Endodermal cell (in vitro differentiated cells): ENCODE measurements at regions not wholly inside any gene's neighbourhood (a gene's known extent, or its start where the extent isn't known, plus 50 kb on each side); places are given as distances from the start of the nearest gene placed in this dataset.

Source experiments
- DNase-seq: peaks from one replicate; pipeline ENCODE4 v3.0.0-alpha.2; 2017
- H3K27ac ChIP-seq: 2 replicates; pipeline ENCODE4 v1.5.1; 2013; ENCODE audit warnings: mild to moderate bottlenecking, low read depth, low read length, moderate library complexity
- H3K27me3 ChIP-seq: 2 replicates; pipeline ENCODE4 v1.6.1; 2013; ENCODE audit warnings: mild to moderate bottlenecking, low read length, moderate library complexity; ENCODE audit not compliant: insufficient read depth, control insufficient read depth, poor library complexity, severe bottlenecking
- H3K36me3 ChIP-seq: 2 replicates; pipeline ENCODE4 v1.7.0; 2013; ENCODE audit warnings: mild to moderate bottlenecking, low read length, moderate library complexity; ENCODE audit not compliant: control insufficient read depth, insufficient read depth
- H3K4me1 ChIP-seq: one replicate; pipeline ENCODE4 v1.7.0; 2013; ENCODE audit warnings: low read length; ENCODE audit not compliant: control insufficient read depth, insufficient read depth
- H3K4me3 ChIP-seq: 2 replicates; pipeline ENCODE4 v1.5.1; 2013; ENCODE audit warnings: mild to moderate bottlenecking, low read length, moderate library complexity
- H3K9ac ChIP-seq: 2 replicates; pipeline ENCODE4 v1.6.1; 2013; ENCODE audit warnings: mild to moderate bottlenecking, low read length, moderate library complexity; ENCODE audit not compliant: poor library complexity, severe bottlenecking; ENCODE audit errors: extremely low read depth
- H3K9me3 ChIP-seq: 2 replicates; pipeline ENCODE4 v1.6.1; 2013; ENCODE audit warnings: mild to moderate bottlenecking, low read length, moderate library complexity; ENCODE audit not compliant: control insufficient read depth
- H3K27ac Mint-ChIP-seq: 2 replicates; pipeline ENCODE4 v1.8.0; 2020; ENCODE audit warnings: mixed read lengths
- H3K27me3 Mint-ChIP-seq: 2 replicates; pipeline ENCODE4 v1.8.0; 2021; ENCODE audit warnings: mild to moderate bottlenecking, mixed read lengths; ENCODE audit not compliant: insufficient read depth
- H3K36me3 Mint-ChIP-seq: 2 replicates; pipeline ENCODE4 v1.8.0; 2020; ENCODE audit warnings: low read depth, mixed read lengths
- H3K4me1 Mint-ChIP-seq: 2 replicates; pipeline ENCODE4 v1.8.0; 2020; ENCODE audit warnings: mixed read lengths
- H3K4me3 Mint-ChIP-seq: 2 replicates; pipeline ENCODE4 v1.8.0; 2020; ENCODE audit warnings: mild to moderate bottlenecking, moderate library complexity, mixed read lengths
- H3K9me3 Mint-ChIP-seq: 2 replicates; pipeline ENCODE4 v1.8.0; 2020; ENCODE audit warnings: mild to moderate bottlenecking, mixed read lengths
- CTCF ChIP-seq: fragments of 200-600 bp; sonication (generic); conservative IDR thresholded peaks from 2 replicates; pipeline ENCODE4 v1.5.0; 2021; ENCODE audit warnings: antibody characterized with exemption, mild to moderate bottlenecking
- WGBS, 2 experiments: methylation state at CpG; one replicate each; pipeline versions ENCODE4 v1.1.5 to v1.1.7; 2013; ENCODE audit warnings: missing lambda C conversion rate in 2 of 2, mixed read lengths in 1 of 2; ENCODE audit not compliant: insufficient coverage in 1 of 2, insufficient read length in 1 of 2; 5-methylcytosine and 5-hydroxymethylcytosine counted together

GRCh38 chr2:140061240-140061639, 1281.0 kb upstream of the NXPH2 start:
- H3K27ac ChIP-seq: no peak overlapping the region
- Mint-ChIP-seq H3K36me3 (no peaks in the 10 kb centered on the region), H3K27me3 (no peaks in the 10 kb centered on the region), H3K9me3 (no peaks in the 10 kb centered on the region), H3K4me3 (no peak overlapping the region), H3K4me1 (peaks cover 7% of the 10 kb centered on the region), H3K27ac (no peak overlapping the region)
- no peaks in the 10 kb centered on the region for H3K4me1 ChIP-seq
- no peak for DNase-seq
- H3K36me3 ChIP-seq: no peaks in the 10 kb centered on the region
- no CpG with 5 or more reads among the region's 1 CpG for WGBS, 2 experiments
- H3K4me3 ChIP-seq: no peak overlapping the region
- H3K9me3 ChIP-seq: no peaks in the 10 kb centered on the region
- no peak overlapping the region for H3K9ac ChIP-seq
- no peaks in the 10 kb centered on the region for H3K27me3 ChIP-seq
- TF ChIP-seq CTCF: no peak

- TF ChIP-seq CTCF: no peak
- H3K4me3 Mint-ChIP-seq: no peak overlapping the region
- no peaks in the 10 kb centered on the region for H3K4me1 ChIP-seq
- no peak overlapping the region for H3K27ac ChIP-seq
- no peaks in the 10 kb centered on the region for H3K27me3 ChIP-seq
- no peak overlapping the region for H3K9ac ChIP-seq
- no peaks in the 10 kb centered on the region for H3K4me1 Mint-ChIP-seq
- no peaks in the 10 kb centered on the region for H3K36me3 ChIP-seq
- no peaks in the 10 kb centered on the region for H3K27me3 Mint-ChIP-seq
- DNase-seq: no peak
- H3K36me3 Mint-ChIP-seq: no peaks in the 10 kb centered on the region
- WGBS, 2 experiments: 91 to 100% methylated on average over 1 of the region's 1 CpG
- H3K9me3 Mint-ChIP-seq: no peaks in the 10 kb centered on the region
- no peak overlapping the region for H3K4me3 ChIP-seq
- no peak overlapping the region for H3K27ac Mint-ChIP-seq
- H3K9me3 ChIP-seq: no peaks in the 10 kb centered on the region
Observed at GRCh38 chr2:140057928-140058327, 1277.7 kb upstream of the NXPH2 start.

GRCh38 chr2:140041811-140042210, 1261.6 kb upstream of the NXPH2 start:
- Histone ChIP-seq H3K9me3 (peaks cover 7% of the 10 kb centered on the region), H3K27ac (no peak overlapping the region), H3K27me3 (no peaks in the 10 kb centered on the region), H3K4me1 (no peaks in the 10 kb centered on the region), H3K9ac (no peak overlapping the region), H3K36me3 (no peaks in the 10 kb centered on the region), H3K4me3 (no peak overlapping the region)
- H3K4me1 Mint-ChIP-seq: no peaks in the 10 kb centered on the region
- no peaks in the 10 kb centered on the region for H3K27me3 Mint-ChIP-seq
- peaks cover 23% of the 10 kb centered on the region for H3K9me3 Mint-ChIP-seq
- H3K36me3 Mint-ChIP-seq: no peaks in the 10 kb centered on the region
- no peak for TF ChIP-seq CTCF
- H3K4me3 Mint-ChIP-seq: no peak overlapping the region
- DNase-seq: no peak
- H3K27ac Mint-ChIP-seq: no peak overlapping the region
